HG02943 (cell line): ENCODE measurements at regions not wholly inside any gene's neighbourhood (a gene's known extent, or its start where the extent isn't known, plus 50 kb on each side); places are given as distances from the start of the nearest gene placed in this dataset.
"Not testable (repeated sequence)": the region's sequence is repeated elsewhere in the genome, so short reads cannot be mapped to it uniquely, and the experiment has no call there.

ENCODE experiments used
- ATAC-seq: cut with Tn5 transposase; IDR thresholded peaks from one replicate; pipeline ENCODE4 v1.9.1; 2021; ENCODE audit warnings: mild to moderate bottlenecking, low read depth, moderate library complexity; ENCODE audit not compliant: unreplicated experiment

- no peak for ATAC-seq
Observed at GRCh38 chr5:45038366-45038987, 229.7 kb downstream of the MRPS30 start.

GRCh38 chr5:45042283-45042682 is 233.5 kb downstream of the MRPS30 start:
- ATAC-seq: no peak

DNA sequence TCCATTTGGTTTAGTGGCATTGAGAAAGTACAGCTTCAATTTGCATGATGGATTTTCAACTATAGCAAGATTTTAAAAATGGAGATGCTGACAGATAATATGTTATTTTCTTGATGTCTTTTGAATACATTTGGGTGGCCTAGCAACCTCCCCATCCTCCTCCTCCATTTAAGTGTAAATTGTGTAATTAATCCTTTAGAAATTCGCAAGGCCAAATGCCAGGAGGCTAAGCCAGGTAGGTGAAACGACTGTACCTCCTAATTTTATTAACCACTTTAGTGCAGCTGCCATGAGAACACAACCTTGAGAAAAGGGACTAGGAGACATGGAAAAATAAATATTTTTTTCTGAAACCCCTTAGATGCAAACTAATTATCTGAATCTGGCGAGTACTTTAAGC is 248.8 kb downstream of the MRPS30 start:
- no peak for ATAC-seq

DNA sequence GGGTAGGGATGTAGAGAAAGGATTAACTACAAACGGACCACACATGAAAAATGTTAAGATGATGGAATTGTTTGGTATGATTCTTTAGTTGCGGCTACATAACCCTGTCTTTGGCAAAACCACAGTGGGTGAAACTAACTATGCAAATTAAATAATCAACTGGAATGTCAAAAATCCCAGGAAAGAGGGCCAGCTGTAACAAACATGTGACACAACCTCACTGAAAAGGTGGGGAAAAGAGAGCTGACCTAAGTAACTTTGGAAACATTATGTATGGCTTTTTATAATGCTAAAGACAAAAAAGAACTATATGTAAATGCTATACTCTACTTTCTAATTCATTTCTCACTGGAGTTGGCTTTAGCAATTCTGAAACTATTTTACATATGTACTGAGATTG is 252.0 kb downstream of the MRPS30 start:
- ATAC-seq: no peak

- ATAC-seq: no peak
Observed at GRCh38 chr5:45062044-45062443, 253.3 kb downstream of the MRPS30 start.

- ATAC-seq: no peak
Observed at GRCh38 chr5:45081082-45081481, 272.3 kb downstream of the MRPS30 start.

DNA sequence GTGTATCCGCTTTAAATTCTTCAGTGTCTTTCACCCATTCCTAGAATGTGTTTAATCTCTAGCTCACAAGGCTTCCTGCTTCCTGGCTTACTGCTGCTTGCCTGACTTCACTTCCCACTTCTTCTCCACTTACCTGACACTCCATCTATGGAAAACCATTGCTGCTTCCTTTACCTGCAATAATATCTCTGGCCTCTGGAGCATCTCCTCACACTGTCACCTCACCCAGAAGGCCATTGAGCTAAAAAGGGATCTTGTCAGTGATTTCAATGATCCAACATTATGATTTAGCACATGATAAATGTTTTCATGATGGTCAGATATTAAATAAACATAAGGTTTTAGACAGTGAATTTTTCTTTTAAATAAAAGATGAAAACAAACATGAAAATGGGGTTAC is 281.1 kb downstream of the MRPS30 start:
- ATAC-seq: no peak

DNA sequence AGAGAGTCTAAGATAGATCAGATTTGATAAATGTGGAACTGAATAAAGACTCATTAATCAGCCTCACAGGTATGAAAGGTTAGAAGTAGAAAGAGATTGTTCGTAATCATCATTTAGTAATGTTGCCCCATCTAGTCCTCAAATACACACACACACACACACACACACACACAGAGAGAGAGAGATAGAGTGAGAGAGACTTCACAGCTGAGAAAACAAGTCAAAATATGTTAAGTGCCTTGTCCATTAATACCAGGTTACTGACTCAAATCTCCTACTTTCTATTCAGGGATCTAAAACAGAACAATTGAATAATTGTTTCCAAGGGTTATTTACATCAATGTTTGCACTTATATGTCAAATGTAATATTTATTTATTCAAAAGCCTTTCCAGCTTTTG is 284.6 kb downstream of the MRPS30 start:
- ATAC-seq: no peak

DNA sequence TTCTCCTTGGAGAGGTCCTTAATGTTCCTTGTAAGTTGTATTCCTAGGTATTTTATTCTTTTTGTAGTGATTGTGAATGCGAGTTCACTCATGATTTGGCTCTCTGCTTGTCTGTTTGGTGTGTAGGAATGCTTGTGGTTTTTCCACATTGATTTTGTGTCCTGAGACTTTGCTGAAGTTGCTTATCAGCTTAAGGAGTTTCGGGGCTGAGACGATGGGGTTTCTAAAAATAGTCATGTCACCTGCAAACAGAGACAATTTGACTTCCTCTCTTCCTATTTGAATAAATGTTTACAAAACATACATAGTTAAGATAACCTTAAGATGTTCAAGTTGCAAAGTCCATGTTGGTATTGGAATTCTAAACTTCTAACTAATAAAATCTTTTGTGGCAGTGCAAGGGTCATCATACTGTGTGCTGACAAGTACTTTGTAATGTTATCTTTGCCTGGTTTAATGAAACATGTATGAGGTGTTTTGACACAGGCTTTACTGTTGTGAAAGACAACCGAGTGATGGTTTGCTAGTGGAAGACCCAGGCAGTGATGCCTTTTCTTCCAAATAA is 286.2 kb downstream of the MRPS30 start:
- ATAC-seq: no peak

DNA sequence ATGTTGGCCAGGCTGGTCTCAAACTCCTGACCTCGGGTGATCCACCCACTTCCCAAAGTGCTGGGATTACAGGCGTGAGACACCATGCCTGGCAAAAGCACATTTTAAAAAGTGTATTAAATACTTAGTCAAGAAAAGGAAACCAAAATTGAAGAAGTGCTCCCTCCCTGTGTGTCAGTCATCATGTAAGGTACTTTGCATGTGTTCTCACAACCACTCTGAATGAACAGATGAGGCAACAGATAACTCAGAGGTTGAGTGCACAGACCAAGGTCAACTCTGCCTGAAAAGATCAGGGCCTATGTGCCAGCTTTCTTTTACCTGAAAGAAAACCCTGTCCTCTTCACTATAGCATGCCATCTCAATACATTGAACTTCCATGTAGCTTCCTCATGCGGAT is 289.7 kb downstream of the MRPS30 start:
- ATAC-seq: no peak

DNA sequence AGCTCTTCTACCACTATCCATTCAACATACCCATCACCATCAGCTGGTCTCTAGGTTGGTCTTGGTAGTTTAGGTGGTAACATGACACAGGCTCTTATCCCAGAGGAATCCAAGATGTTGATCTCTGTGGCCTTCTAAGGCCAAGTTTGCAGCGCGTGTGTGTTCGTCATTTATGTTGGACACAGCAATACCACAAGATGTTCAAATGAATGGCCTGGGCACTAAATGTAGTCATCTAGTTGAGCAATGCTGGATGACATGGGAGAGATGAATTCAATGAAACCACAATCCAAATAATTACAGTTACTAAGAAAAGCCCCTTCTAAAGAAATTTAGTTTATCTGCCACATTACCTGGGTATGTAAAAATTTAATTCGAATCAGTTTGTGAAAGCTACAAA is 292.4 kb downstream of the MRPS30 start:
- ATAC-seq: no peak

- ATAC-seq: no peak
Observed at GRCh38 chr5:45105491-45105994, 296.8 kb downstream of the MRPS30 start.

DNA sequence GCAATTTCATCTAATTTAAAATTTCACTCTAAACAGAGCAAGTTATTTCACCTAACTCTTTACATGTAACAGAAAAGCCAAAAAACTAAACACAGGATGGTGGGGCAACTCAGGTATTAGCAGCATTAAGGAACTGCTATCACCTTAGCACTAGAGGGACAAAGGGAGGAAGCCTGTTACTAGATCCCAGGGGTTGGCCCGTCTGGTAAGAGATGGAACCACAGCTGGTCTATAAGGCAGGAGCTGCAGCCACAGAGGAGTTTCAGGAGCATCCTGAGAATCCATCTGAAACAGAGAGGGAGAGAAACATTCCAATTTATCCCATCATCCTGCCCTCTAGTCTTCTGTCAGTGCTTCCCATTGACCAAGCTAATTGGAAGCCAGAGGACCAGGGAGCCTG is 300.3 kb downstream of the MRPS30 start:
- ATAC-seq: no peak

DNA sequence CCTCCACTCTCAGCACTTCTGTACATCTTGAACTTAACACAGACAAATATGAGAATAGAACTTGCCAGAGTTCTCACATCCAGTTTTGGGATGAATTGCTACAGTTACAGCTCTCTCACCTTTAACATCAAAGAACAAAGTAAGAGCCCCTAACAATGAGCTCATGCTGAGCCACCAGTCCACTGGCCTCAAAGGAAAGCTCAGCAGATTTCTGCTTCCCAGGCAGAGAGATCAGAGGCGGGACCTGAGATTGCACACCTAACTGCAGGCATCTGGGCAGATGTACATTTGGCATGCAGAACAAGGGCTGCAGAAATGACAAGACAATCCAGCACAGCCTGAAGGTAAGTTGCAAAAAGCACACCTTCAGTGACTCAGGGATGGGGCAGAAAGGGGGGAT is 300.9 kb downstream of the MRPS30 start:
- ATAC-seq: no peak

- no peak for ATAC-seq
Observed at GRCh38 chr5:45110399-45110798, 301.7 kb downstream of the MRPS30 start.

DNA sequence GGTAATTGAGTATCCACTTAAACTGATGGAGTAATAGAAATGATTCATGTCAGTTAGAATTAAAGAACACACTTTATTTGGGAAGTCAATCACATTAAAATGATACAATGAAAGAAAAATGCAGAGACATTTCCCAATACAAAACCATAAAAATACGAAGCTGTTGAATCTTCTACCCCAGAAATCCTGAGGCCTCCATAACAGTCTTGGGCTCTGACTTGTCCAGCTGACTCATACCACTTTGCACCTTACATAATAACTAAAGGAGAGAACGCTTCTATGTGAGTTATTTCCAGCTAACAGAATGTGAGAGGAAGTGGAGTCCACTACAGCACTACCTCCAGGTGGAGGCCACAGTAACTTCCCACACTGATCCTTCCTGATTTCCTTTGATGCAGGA is 305.0 kb downstream of the MRPS30 start:
- no peak for ATAC-seq

DNA sequence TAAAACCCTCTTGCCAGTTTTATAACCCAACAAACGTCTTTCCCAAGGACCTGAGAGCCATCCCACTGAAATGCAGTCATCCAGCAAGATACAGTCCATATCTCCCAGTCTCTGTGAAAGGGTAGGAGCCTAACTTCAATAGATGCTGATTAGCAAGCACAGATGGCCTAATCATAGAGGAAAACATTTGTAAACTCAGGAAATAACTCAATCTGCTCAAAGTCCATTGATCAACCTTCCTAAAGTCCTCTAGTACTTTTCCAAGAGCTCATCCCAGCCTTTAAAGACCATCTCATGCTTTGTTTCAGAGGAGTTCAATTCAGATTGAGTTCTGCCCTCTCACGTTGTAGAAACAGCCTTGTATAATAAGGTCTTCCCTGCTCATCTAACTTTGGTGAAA is 324.2 kb downstream of the MRPS30 start:
- no peak for ATAC-seq

GRCh38 chr5:45162974-45163373 is 354.2 kb downstream of the MRPS30 start:
- no peak for ATAC-seq

DNA sequence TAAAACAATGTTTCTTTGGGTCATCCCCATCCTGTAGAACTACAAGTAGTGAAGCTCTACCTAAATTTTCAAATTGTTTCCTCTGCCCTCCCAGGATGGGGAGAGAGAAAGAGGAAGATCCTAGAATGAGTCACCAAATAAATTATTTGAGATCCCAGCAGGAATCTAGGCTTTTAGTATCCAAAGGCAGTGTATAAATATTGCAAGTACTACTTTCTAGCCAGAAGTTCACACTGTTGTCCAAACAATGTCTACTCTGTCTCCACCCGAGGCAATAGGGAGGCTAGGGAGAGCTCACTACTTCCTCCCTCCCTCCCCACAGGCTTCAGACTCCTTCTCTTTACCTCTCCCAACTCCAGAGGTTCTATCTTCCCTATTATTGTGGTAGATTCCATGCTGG is 362.8 kb downstream of the MRPS30 start:
- no peak for ATAC-seq

DNA sequence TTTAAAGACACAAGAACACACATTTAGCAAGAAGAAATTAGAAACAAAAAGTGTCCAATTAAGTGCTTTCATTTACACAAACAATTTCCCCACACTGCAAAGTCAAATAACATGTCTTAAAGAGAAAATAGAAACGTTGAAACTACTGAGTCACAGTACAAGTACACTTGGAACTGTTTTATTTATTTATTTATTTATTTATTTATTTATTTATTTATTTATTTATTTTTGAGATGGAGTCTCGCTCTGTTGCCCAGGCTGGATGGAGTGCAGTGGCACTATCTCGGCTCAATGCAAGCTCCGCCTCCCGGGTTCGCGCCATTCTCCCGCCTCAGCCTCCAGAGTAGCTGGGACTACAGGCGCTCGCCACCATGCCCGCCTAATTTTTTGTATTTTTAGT is 363.9 kb downstream of the MRPS30 start:
- ATAC-seq: not testable (repeated sequence)

GRCh38 chr5:45179686-45180085 is 370.9 kb downstream of the MRPS30 start:
- ATAC-seq: no peak

- no peak for ATAC-seq
Observed at GRCh38 chr5:45189042-45189441, 380.3 kb downstream of the MRPS30 start.

GRCh38 chr5:45189481-45189880 is 380.7 kb downstream of the MRPS30 start:
- ATAC-seq: no peak
